NCI-H2107 treated with DMSO at 0.1 percent for 48 hours (cell line): ENCODE measurements at regions not wholly inside any gene's neighbourhood (a gene's known extent, or its start where the extent isn't known, plus 50 kb on each side); places are given as distances from the start of the nearest gene placed in this dataset.
"Not testable (repeated sequence)": the region's sequence is repeated elsewhere in the genome, so short reads cannot be mapped to it uniquely, and the experiment has no call there.

Experiments
- DNase-seq: peaks from one replicate; lab custom pipeline; 2025; ENCODE audit not compliant: unreplicated experiment; lab: John Stamatoyannopoulos, UW

DNA sequence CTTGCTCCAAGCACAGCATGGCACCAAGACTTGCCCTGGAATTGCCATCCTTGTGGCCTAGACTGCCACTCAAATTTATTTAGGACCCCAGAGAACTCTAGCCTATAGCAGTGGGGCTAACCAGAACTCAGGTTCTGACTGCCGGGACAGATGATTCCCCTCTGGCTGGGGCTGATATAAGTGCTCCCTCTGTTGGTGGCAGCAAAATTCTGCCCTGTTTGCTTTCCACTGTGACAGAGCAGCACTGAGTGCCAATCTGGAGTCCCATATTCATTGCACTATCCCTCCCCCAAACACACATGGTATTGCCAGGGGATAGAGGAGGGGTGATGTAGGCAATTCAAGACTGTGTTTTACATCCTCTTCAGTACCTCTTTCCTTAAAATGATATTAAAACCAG is 1081.9 kb downstream of the FAT4 start:
- DNase-seq: no peak

DNA sequence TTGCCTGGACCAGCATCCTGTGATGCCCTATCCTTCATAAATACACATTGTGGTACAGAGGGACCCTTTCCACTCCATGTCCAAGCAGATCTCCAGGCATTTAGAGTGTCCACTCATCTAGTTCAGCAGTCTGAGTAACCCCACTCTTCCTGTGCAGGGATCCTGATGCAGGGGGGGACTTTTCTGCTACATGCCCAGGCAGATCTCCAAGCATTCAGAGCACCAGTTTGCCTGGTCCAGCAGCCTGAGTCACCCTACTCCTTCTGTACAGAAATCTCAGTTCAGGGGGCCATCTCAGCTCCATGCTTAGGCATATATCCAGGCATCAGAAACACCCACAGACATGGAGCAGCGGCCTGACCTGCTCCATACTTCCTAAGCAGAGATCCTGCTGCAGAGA is 1089.8 kb downstream of the FAT4 start:
- DNase-seq: no peak

DNA sequence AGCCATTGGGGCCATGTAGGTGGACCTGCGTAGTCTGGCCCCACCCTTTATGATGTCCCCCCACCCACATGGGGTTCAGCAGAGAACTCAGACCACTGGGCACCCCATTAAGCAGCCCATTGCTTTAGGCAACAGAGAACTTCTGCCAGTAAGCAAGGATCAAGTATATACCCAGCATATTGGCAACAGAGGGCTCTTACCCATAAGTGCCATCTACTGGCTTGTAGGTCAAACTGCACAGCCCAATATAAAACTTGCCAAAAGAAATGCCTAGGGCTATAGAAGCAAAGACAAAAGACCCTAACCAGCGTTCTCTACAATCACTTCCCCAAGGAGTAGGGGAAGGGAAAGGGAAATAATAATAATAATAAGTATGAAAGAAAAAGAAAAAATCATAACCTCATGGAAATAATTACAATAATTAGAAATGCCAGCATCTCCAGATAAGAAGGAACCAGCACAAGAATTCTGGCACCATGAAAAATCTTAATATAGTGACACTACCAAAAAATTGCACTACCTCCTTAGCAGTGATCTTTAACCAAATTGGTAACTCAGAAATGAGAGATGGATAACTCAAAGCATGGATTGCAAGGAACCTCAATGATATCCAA is 1090.7 kb downstream of the FAT4 start:
- DNase-seq: no peak

GRCh38 chr4:126409746-126410145 is 1095.0 kb downstream of the FAT4 start:
- no peak for DNase-seq

DNA sequence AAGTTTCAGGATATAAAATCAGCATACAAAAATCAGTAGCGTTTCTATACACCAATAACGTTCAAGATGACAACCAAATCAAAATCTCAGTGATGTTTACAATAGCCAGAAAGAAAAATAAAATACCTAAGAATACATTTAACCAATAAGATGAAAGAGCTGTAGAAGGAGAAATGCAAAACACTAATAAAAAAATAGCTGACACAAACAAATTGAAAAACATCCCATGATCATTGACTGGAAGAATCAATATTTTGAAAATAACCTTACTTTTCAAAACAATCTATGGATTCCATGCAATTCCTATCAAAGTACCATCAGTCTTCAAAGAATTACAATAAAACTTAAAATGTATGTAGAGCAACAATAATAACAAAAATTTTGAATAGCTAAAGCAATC is 1096.3 kb downstream of the FAT4 start:
- DNase-seq: no peak

- DNase-seq: not testable (repeated sequence)
These were observed 1097.6 kb downstream of the FAT4 start for GRCh38 chr4:126412310-126412709.

- no peak for DNase-seq
These were observed 1100.0 kb downstream of the FAT4 start for GRCh38 chr4:126414741-126415140.

DNA sequence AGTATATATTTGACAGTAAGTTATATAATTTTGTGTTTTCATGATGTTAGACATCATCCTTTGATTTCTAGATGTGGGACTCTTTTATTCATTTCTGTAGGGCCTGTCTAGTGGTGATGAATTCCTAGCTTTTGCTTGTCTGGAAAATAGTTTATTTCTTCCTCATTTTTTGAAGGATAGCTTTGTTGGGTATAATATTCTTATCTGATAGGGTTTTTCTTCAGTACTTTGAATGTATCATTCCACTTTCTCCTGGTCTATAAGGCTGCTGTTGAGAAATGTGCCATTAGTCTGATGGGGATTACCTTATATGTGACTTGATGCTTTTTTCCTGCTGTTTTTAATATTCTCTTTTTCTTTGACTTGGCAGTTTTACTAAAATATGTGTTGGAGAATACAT is 1104.5 kb downstream of the FAT4 start:
- no peak for DNase-seq

DNA sequence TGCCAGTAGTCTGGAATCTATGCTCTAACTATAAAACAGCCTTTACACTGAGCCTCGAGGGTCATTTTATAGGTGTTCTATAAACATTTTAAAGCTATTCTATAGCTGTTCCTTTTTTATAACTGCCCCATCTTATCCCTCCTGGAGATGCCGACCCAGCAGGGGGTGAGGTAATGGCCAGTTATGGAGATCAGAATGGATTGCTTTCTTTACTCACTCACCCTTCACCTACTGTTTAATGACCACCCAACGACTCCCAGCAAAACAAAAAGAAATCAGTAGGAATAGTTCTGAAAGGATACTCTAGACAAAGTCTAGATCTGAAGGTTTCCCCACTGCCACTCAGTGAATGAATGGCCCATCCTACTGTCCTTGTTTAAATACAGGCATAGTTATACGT is 1113.1 kb downstream of the FAT4 start:
- DNase-seq: no peak

DNA sequence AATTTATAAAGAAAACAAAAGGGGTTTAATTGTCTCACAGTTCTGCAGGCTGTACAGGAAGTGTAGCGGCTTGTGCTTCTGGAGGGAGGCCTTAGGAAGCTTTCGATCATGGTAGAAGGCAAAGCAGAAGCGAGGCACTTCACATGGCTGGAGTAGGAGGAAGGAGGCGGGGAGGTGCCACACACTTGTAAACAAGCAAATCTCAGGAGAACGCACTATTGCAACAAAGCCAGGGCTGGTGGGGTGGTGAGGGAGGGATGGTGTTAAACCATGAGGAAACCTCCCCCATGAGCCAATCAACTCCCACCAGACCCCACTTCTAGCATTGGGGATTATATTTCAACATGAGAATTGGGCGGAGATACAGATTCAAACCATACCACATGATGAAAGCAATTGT is 1116.3 kb downstream of the FAT4 start:
- DNase-seq: no peak

DNA sequence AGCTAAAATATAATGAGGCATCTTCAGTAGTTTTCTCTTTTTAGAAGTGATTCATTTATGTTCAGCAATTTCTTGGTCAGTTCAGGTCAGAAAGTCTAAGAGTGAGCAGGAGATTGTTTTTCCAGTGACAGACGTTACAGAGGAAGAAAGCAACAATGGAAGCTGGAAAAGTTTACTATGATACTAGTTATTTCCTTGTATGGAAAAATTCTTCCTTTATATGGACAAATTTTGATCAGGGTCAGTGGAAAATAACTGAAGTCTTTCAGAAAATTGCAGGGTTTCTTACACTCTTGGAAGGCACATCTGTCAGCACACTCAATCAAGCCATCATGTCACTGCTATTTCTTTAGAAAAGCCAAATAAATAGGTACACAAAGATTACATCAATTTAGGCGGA is 1120.7 kb downstream of the FAT4 start:
- no peak for DNase-seq

DNA sequence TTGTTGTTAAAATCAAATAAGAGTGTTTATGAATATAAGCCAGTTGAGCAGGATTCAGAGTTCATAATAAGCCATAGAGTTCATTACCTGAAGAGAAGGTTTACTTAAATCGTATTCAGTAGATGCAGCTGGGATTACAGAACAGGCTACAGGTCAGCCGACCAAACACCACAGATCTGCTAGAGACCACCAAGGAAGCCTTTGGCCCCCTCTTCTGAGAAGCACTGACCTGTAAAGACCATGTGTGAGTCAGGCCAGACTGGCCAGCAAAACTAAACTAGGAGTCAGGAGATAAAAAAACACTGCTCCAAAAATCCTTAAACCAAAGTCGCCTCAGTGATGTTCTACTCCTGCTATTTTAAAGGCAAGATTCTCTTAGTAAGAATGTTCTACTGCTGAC is 1125.5 kb downstream of the FAT4 start:
- DNase-seq: no peak

- no peak for DNase-seq
These were observed 1126.6 kb downstream of the FAT4 start for GRCh38 chr4:126441173-126442035.

DNA sequence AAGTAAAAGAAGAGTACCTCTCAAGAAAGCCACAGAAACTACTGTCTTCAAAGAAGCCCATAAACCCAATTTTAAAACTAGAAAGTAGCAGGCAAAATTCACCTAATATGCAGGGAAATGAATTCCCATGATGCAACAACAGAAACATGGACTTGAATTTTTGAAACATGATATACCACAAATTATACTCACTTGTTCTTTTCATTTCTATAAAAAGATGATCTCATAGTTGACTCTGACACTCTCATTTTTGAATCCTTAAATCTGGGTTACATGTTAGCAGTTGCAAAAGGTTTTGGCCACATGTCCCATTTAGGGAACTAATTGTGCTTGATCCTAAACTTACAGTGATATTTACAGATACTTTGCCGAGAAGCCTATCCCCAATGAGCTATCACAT is 1130.8 kb downstream of the FAT4 start:
- no peak for DNase-seq

GRCh38 chr4:126446917-126447316 is 1132.2 kb downstream of the FAT4 start:
- DNase-seq: no peak

- DNase-seq: no peak
These were observed 1133.5 kb downstream of the FAT4 start for GRCh38 chr4:126448086-126448845.

DNA sequence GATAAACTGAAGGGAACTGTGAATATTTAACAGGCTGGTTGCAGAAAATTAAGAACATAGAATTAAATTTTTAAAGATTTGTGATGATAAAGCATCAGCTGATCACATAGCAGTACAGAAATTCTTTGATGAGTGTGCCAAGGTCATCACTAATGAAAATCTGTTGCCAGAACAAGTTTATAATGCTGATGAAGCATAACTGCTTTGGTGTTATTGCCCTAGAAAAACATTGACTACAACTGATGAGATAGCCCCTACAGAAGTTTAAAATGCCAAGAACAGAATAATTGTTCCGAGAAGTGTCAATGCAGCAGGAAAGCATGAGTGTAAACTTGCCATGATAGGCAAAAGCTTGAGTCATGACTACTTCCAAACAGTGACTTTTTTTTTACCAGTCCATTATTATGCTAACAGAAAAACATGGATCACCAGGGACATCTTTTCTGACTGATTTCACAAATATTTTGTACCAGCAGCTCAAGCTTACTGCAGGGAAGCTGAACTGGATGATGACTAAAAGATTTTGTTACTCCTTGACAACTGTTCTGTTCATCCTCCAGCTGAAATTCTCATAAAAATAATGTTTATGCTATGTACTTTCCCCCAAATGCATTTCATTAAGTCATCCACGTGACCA is 1136.6 kb downstream of the FAT4 start:
- no peak for DNase-seq

DNA sequence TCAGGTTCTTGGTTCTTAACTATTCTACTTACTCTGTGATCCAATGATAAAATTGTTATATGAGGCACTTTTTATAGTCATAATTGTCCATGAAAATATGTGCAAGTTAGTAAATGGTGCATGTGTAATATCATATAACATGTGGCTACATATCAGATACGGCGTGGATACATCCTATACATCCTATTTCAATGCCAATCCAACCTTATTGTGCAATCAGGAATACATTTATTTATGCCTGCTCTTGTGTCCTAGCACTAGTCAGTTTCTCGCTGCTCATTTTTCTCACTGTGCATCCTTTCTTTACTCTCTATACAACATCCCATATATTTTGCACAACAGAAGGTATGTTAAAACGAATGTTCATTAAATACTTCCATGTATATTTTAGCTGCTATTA is 1141.1 kb downstream of the FAT4 start:
- DNase-seq: no peak

GRCh38 chr4:126458993-126459392 is 1144.2 kb downstream of the FAT4 start:
- DNase-seq: no peak

DNA sequence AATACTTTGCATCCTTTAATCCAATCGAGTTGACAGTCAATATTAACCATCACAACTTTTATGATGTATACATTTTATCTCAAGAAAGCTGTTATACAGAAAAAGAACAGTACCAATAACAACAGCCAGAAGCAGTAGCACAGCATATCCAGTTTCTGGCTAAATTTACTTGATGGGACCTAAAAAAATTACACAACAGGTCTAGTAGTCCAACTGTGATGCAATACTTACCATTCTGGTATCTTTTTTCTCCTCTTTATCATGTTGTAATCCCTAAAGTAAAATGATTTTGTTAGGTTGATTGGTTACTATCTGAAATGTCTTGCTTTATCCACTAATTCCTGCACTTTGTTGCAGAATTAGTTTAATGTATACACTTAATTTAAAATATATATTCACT is 1150.6 kb downstream of the FAT4 start:
- DNase-seq: no peak

- no peak for DNase-seq
These were observed 1152.1 kb downstream of the FAT4 start for GRCh38 chr4:126466848-126467247.

- DNase-seq: no peak
These were observed 1153.4 kb downstream of the FAT4 start for GRCh38 chr4:126468144-126468543.
